ENCODE measurements at regions not wholly inside any gene's neighbourhood (a gene's known extent, or its start where the extent isn't known, plus 50 kb on each side); places are given as distances from the start of the nearest gene placed in this dataset.

DNA sequence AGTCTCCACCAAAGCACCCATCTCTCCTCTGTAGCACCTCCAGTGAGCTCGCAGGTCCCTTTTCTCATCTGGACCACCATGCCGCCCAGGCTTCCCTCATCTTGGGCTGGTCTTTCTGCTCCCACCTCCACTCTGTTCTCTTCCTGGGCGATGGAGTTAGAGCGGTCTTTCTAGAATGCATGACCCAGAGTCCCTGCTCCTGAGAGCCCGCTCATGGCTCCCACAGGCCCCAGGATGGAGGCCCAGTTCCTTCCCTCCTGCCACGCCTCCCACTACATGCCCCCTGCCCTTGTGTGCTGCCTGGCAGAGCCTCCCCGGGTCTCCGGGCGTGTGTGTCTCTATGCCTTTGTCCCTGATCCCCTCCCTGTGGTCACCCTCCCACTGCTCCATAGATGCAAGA lies 100.7 kb upstream of the RTL1 start:
- TF ChIP-seq, protein P1, sequence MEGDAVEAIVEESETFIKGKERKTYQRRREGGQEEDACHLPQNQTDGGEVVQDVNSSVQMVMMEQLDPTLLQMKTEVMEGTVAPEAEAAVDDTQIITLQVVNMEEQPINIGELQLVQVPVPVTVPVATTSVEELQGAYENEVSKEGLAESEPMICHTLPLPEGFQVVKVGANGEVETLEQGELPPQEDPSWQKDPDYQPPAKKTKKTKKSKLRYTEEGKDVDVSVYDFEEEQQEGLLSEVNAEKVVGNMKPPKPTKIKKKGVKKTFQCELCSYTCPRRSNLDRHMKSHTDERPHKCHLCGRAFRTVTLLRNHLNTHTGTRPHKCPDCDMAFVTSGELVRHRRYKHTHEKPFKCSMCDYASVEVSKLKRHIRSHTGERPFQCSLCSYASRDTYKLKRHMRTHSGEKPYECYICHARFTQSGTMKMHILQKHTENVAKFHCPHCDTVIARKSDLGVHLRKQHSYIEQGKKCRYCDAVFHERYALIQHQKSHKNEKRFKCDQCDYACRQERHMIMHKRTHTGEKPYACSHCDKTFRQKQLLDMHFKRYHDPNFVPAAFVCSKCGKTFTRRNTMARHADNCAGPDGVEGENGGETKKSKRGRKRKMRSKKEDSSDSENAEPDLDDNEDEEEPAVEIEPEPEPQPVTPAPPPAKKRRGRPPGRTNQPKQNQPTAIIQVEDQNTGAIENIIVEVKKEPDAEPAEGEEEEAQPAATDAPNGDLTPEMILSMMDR (conservative IDR thresholded peaks at IDR 0.05; ENCODE audit: low read depth, low read length): no peak
- no peak for TF ChIP-seq EZH2 (IDR thresholded peaks at IDR 0.05; ENCODE audit: borderline replicate concordance, low read depth, low read length, poor library complexity, severe bottlenecking)

All from A673 (cell line).